ENCODE measurements at regions not wholly inside any gene's neighbourhood (a gene's known extent, or its start where the extent isn't known, plus 50 kb on each side); places are given as distances from the start of the nearest gene placed in this dataset.

- TF ChIP-seq CTCF (conservative IDR thresholded peaks at IDR 0.05 in 1 of 2, IDR thresholded peaks at IDR 0.05 in 1 of 2; ENCODE audit: low read depth in 1 of 2, low read length in 2 of 2) (no peak), EZH2 (IDR thresholded peaks at IDR 0.05; ENCODE audit: low read length, missing control alignments) (no peak)
Observed at GRCh38 chr11:41842673-41843072, 383.2 kb upstream of the LRRC4C start.
